HAP-1 (cell line): ENCODE measurements at regions not wholly inside any gene's neighbourhood (a gene's known extent, or its start where the extent isn't known, plus 50 kb on each side); places are given as distances from the start of the nearest gene placed in this dataset.

Experiments
- DNase-seq, 2 experiments: peaks; one replicate each; pipeline ENCODE4 v3.0.0-alpha.2; 2016 to 2020; ENCODE audit warnings: low spot score in 2 of 2
- H3K27me3 ChIP-seq: fragments of 250-450 bp; sonication (Bioruptor Pico); 2 replicates; pipeline ENCODE4 v1.5.1; 2020; ENCODE audit warnings: low read depth, mild to moderate bottlenecking, moderate library complexity
- H3K36me3 ChIP-seq: fragments of 250-450 bp; sonication (Bioruptor Pico); replicated peaks from 2 replicates; pipeline ENCODE4 v1.5.1; 2020; ENCODE audit warnings: mild to moderate bottlenecking
- H3K4me1 ChIP-seq: fragments of 250-450 bp; sonication (Bioruptor Pico); 2 replicates; pipeline ENCODE4 v1.5.1; 2020; ENCODE audit warnings: mild to moderate bottlenecking
- H3K4me3 ChIP-seq: fragments of 250-450 bp; sonication (Bioruptor Pico); 2 replicates; pipeline ENCODE4 v1.5.1; 2020; ENCODE audit warnings: mild to moderate bottlenecking, moderate library complexity
- H3K9me3 ChIP-seq: fragments of 250-450 bp; sonication (Bioruptor Pico); 2 replicates; pipeline ENCODE4 v1.5.1; 2020; ENCODE audit warnings: mild to moderate bottlenecking, moderate library complexity
- in situ Hi-C: fragments of 300-500 bp; cut with MboI; formaldehyde crosslinking; loops from 3 replicates; pipeline ENCODE4 v1.14.3; 2020; ENCODE audit warnings: low sequenced_read_pairs, inconsistent platforms, mixed read lengths

DNA sequence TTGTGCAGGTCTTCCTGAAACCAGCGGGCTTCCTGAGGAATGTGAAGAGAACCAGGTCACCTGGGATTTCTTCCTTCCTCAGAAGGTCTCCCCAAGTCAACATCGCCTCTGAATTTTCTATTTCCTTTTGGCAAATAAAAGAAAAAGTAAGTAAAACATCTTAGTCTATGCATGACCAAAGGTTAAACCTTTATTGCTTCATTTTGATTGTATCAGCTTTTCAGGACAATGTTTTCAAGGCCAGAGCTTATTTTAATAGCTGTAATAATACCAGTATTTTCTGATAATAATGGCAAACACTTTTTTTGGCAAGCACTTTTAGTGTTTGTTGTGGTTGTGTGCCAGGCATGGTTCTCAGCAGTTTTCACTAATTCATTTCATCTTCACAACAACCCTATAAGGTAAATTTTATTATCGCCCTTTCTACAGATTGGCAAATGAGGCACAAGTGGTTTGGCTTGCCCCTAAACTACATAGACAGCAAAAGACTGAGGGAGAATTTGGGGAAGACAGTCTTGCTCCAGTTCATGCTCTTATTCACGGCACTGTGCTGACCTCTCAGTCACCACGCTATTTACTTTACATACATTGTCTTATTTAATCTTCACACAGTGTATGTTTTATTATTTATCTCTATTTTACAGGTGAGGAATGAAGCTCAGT is 110.4 kb downstream of the RPL22L1 start:
- no peak for DNase-seq
- Histone ChIP-seq H3K9me3 (no peaks in the 10 kb centered on the region), H3K27me3 (no peaks in the 10 kb centered on the region), H3K36me3 (no peaks in the 10 kb centered on the region), H3K4me1 (peaks cover 9% of the 10 kb centered on the region), H3K4me3 (no peak overlapping the region)
- in situ Hi-C loops = no loop called here

DNA sequence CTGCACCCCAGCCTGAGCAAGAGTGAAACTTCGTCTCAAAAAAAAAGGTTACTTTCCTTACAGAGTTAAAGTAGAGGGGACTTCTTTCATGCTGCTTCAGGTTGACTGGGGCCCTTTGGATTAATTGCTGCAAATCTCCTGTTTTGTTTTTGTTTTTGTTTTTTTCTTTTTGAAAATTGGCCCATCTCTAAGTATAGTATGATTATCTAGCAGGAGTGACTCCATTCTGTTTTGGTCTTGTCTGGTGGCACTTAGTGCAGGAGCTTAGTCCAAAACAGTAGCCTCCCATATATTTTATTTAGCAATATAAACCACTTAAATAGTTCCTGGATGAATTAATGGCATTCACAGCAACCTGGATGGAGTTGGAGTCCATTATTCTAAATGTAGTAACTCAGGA is 113.0 kb downstream of the RPL22L1 start:
- no peaks in the 10 kb centered on the region for H3K27me3 ChIP-seq
- in situ Hi-C loops = no loop called here
- H3K4me1 ChIP-seq = peaks cover 9% of the 10 kb centered on the region
- no peaks in the 10 kb centered on the region for H3K36me3 ChIP-seq
- DNase-seq = no peak
- H3K9me3 ChIP-seq = no peaks in the 10 kb centered on the region
- H3K4me3 ChIP-seq = no peak overlapping the region

GRCh38 chr3:170754311-170754693 is 115.7 kb downstream of the RPL22L1 start:
- no peak overlapping the region for H3K4me3 ChIP-seq
- no peak for DNase-seq
- no peaks in the 10 kb centered on the region for H3K9me3 ChIP-seq
- no peaks in the 10 kb centered on the region for H3K27me3 ChIP-seq
- H3K36me3 ChIP-seq = no peaks in the 10 kb centered on the region
- H3K4me1 ChIP-seq = peaks cover 16% of the 10 kb centered on the region
- in situ Hi-C loops = no loop called here

DNA sequence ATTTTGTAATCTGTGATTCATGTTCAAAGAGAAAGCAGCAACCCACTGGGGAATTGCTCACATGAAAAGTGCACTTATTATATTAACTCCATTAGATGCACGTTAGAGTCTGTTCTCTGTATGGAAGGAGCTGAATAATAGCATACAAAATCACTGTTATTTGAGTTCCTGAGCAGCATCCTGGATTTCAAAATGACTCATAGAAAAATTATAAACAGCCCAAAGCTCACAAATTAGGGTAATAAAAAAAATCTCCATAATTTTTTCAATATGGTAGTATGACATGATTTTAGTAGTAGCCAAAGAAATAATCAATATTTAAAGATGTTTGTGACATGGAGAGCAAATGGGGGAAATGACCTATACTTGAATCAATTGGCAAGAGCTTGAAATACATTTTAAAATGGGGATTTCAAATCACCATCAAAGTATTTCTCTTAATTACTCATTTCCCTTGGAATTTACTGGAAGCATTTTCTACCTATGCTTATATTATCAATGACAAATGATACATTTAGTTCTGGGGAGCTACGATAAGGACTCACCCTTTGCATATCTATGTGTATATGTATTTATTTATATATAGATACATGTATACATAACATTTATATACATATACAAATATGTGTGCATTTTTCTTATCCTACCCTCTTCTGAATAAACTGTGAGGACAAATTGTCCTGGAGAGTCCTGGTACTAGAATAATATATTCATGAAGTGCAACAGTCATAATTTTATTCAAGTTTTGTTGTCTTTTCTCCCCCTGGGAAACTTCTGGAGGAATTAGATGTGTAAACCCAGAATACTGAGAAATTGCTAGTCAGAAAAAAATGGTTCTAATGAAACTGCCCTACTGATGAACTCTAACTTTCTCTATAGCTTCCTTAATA is 116.3 kb downstream of the RPL22L1 start:
- in situ Hi-C loops = no loop called here
- H3K4me3 ChIP-seq = no peak overlapping the region
- DNase-seq = no peak
- H3K9me3 ChIP-seq = no peaks in the 10 kb centered on the region
- peaks cover 16% of the 10 kb centered on the region for H3K4me1 ChIP-seq
- H3K27me3 ChIP-seq = no peaks in the 10 kb centered on the region
- no peaks in the 10 kb centered on the region for H3K36me3 ChIP-seq

DNA sequence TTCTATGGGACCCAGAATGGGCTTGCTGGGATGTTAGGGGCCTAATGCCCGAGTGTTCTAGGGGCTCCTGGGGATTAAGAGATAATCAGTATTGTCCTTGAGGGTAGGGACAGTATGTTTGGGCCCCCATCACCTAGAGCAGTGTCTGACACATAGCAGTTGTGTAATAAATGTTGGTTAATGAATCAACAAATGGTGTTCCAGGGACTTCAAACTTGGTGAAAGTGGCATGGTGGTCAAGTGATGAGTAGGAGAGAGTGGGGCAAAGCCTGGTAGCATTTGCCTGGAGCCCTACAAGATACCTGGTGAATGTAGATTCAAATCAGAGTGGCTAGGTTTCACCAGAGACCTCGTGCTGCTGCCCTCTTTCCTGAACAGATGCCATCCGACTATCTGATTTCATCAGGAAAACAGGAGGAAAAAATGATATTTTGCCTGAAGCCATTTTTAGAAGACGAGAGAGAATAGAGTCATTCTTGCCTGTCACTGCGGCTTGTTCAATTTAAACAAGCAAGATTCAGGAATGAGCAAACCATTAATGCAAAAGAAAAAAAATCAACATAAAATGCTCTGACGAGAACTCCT is 117.3 kb downstream of the RPL22L1 start:
- no peaks in the 10 kb centered on the region for H3K36me3 ChIP-seq
- no peaks in the 10 kb centered on the region for H3K27me3 ChIP-seq
- in situ Hi-C loops = no loop called here
- H3K4me3 ChIP-seq = no peak overlapping the region
- no peaks in the 10 kb centered on the region for H3K9me3 ChIP-seq
- peaks cover 8% of the 10 kb centered on the region for H3K4me1 ChIP-seq
- DNase-seq = no peak

GRCh38 chr3:170751899-170752293 is 118.1 kb downstream of the RPL22L1 start:
- Histone ChIP-seq H3K9me3 (no peaks in the 10 kb centered on the region), H3K4me3 (no peak overlapping the region), H3K27me3 (no peaks in the 10 kb centered on the region), H3K4me1 (peaks cover 8% of the 10 kb centered on the region), H3K36me3 (no peaks in the 10 kb centered on the region)
- in situ Hi-C loops = no loop called here
- no peak for DNase-seq

- Histone ChIP-seq H3K4me1 (peaks cover 8% of the 10 kb centered on the region), H3K27me3 (no peaks in the 10 kb centered on the region), H3K36me3 (no peaks in the 10 kb centered on the region), H3K9me3 (no peaks in the 10 kb centered on the region), H3K4me3 (no peak overlapping the region)
- DNase-seq = peak in 1 of 2 experiments; percentile 23
- in situ Hi-C loops = no loop called here
These were observed 118.7 kb downstream of the RPL22L1 start for GRCh38 chr3:170751083-170751898.

DNA sequence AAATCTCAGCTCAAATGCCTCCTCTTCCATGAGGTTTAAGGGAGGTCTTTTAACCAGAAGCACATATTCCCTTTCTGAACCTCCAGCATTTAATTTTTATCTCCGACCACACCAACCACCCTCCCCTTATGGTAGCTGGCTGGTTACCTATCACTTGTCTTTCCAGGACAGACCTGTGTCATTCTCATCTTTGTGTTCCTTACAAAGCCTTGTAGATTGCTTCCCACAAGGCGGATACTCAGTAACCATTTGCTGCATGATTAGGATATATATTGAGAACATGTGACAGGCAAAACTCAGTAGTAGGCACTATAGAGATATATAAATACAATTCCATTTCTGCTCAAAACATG is 119.5 kb downstream of the RPL22L1 start:
- Histone ChIP-seq H3K4me3 (no peak overlapping the region), H3K27me3 (no peaks in the 10 kb centered on the region), H3K4me1 (peaks cover 8% of the 10 kb centered on the region), H3K9me3 (no peaks in the 10 kb centered on the region), H3K36me3 (no peaks in the 10 kb centered on the region)
- in situ Hi-C loops = no loop called here
- DNase-seq = no peak

DNA sequence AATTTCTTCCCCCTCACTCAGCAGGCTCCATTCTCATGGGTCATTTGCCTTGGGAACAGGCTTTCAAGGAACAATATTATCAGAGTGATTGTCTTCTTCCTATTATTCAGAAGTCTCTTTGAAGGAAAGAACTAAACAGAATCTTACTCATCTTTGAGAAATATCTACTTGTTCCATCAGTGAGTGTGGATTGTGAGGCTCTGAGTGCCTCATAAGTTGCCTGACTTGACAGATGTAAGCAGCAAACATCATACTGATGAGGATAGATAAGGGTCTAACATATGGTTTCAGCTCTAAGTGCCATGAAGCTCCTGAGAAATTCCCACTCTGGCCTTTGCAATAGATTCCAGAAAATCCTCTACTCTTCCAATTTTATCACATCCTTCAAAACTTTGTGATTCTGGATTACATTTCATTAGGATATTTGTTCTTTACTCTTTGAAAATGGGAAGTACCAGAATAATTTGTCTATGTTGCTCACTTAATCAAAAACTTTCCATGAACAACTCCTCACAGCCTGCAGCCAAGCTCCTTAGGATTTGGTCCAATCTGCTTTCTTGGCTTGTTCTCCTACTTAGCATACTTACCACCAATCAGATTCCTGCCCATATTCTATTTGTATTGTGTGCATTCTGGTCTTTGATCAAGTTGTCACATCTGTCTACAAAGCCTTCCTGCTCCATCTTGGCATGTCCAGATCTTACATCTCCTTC is 120.1 kb downstream of the RPL22L1 start:
- Histone ChIP-seq H3K4me3 (no peak overlapping the region), H3K27me3 (no peaks in the 10 kb centered on the region), H3K36me3 (no peaks in the 10 kb centered on the region), H3K4me1 (peaks cover 8% of the 10 kb centered on the region), H3K9me3 (no peaks in the 10 kb centered on the region)
- no peak for DNase-seq
- in situ Hi-C loops = no loop called here

DNA sequence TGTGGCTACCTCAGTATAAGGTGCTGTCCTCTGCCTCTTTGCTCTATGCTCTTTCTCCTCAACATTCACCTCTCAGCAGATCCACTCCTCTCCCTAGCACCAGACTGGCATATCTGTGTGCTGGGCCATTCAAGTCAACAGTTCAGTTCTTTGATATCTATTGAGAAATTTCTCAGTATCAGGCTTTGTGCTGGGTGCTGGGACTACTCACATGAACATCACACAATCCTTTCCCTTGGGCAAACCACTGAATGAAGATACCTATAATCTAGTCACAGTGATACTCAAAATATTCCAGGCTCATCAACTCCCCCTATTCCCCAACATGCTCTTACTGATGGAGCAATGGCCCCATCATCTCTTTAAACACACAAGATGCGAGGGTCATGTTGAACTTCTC is 120.8 kb downstream of the RPL22L1 start:
- Histone ChIP-seq H3K4me1 (peaks cover 8% of the 10 kb centered on the region), H3K9me3 (no peaks in the 10 kb centered on the region), H3K27me3 (no peaks in the 10 kb centered on the region), H3K4me3 (no peak overlapping the region), H3K36me3 (no peaks in the 10 kb centered on the region)
- no peak for DNase-seq
- in situ Hi-C loops = no loop called here

DNA sequence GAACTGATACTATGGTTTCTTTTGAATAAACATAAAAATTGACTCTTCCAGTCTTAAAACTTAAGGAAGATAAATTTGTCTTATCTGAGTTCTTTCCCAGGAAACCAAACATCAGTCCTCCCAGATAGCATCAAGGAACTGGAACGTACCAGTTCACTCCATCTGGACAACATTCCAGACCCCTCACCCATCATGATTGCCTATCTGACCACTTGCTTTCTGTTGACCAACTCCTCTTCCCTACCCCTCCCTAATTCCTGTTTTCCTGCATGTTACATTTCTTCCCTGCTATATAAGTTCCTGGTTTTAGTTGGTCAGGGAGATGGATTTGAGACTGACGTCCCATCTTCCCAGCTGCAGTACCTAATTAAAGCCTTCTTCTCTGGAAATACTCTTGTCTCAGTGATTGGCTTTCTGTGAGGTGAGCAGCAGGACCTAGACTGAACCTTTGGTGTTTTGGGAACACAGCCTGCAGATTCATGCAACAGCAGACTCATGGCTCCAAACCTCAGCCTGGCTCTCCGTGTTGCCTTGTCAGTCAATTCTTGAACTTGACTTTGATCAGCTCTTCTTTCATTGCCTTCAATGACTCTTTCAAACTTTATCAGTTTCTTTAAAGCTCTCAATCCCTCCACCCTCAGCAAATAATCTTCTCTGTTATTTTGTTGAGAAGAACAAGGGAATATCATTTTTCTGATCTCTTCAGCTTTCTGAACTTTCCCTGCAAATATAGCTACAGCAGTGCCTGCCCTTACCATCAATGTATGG is 123.6 kb downstream of the RPL22L1 start:
- H3K36me3 ChIP-seq = no peaks in the 10 kb centered on the region
- H3K9me3 ChIP-seq = no peaks in the 10 kb centered on the region
- DNase-seq = no peak
- H3K4me3 ChIP-seq = no peak overlapping the region
- H3K27me3 ChIP-seq = no peaks in the 10 kb centered on the region
- H3K4me1 ChIP-seq = peaks cover 10% of the 10 kb centered on the region
- in situ Hi-C loops = no loop called here

DNA sequence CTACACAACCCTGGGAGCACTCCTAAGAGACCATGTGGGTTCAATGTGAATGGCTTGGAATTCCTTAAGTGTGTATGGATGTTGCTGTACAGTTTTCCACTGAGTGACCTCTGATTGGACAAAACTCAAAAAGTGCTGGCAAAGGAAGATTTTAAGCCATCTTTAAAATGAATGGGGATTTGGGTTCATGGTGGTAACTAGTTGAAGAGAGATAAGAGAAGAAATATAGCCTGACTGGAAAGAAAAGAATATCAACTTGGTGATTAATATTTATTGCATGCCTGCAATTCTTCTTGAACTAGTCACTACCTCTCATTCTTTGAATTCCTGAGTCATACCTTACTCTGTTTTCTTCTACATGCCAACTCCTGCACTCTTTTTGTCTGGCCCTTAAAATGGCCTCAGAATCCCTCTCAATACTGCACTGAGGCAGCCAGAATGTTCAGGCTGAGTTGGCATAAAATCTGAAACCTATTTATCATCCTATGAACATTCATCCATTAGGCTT is 124.7 kb downstream of the RPL22L1 start:
- H3K36me3 ChIP-seq = no peaks in the 10 kb centered on the region
- in situ Hi-C loops = no loop called here
- H3K27me3 ChIP-seq = no peaks in the 10 kb centered on the region
- no peak for DNase-seq
- H3K4me3 ChIP-seq = no peak overlapping the region
- no peaks in the 10 kb centered on the region for H3K9me3 ChIP-seq
- H3K4me1 ChIP-seq = peaks cover 11% of the 10 kb centered on the region
